ENCODE measurements at regions not wholly inside any gene's neighbourhood (a gene's known extent, or its start where the extent isn't known, plus 50 kb on each side); places are given as distances from the start of the nearest gene placed in this dataset.
"Not testable (repeated sequence)": the region's sequence is repeated elsewhere in the genome, so short reads cannot be mapped to it uniquely, and the experiment has no call there.

- DNase-seq: no peak
Observed at GRCh38 chr13:85597790-85598500, 201.3 kb downstream of the SLITRK6 start.

- no peak for DNase-seq
Observed at GRCh38 chr13:85592211-85592610, 207.0 kb downstream of the SLITRK6 start.

- no peak for DNase-seq
Observed at GRCh38 chr13:85590231-85590931, 208.8 kb downstream of the SLITRK6 start.

GRCh38 chr13:85589021-85589420 lies 210.2 kb downstream of the SLITRK6 start:
- DNase-seq: no peak

- DNase-seq: no peak
Observed at GRCh38 chr13:85588359-85588758, 210.9 kb downstream of the SLITRK6 start.

- no peak for DNase-seq
Observed at GRCh38 chr13:85586856-85587255, 212.4 kb downstream of the SLITRK6 start.

GRCh38 chr13:85586422-85586831 lies 212.8 kb downstream of the SLITRK6 start:
- DNase-seq: no peak

GRCh38 chr13:85582890-85583289 lies 216.3 kb downstream of the SLITRK6 start:
- DNase-seq: no peak

GRCh38 chr13:85575110-85575509 lies 224.1 kb downstream of the SLITRK6 start:
- DNase-seq: no peak

- no peak for DNase-seq
Observed at GRCh38 chr13:85567909-85568308, 231.3 kb downstream of the SLITRK6 start.

GRCh38 chr13:85565652-85566051 lies 233.6 kb downstream of the SLITRK6 start:
- DNase-seq: no peak

GRCh38 chr13:85564598-85564997 lies 234.6 kb downstream of the SLITRK6 start:
- DNase-seq: no peak

GRCh38 chr13:85562282-85562681 lies 236.9 kb downstream of the SLITRK6 start:
- no peak for DNase-seq

- no peak for DNase-seq
Observed at GRCh38 chr13:85557691-85558467, 241.3 kb downstream of the SLITRK6 start.

GRCh38 chr13:85551012-85551411 lies 248.2 kb downstream of the SLITRK6 start:
- DNase-seq: no peak

- DNase-seq: no peak
Observed at GRCh38 chr13:85549819-85550218, 249.4 kb downstream of the SLITRK6 start.

- not testable (repeated sequence) for DNase-seq
Observed at GRCh38 chr13:85548845-85549244, 250.4 kb downstream of the SLITRK6 start.

- DNase-seq: no peak
Observed at GRCh38 chr13:85545771-85546170, 253.4 kb downstream of the SLITRK6 start.

GRCh38 chr13:85544756-85545155 lies 254.5 kb downstream of the SLITRK6 start:
- no peak for DNase-seq

GRCh38 chr13:85543144-85543543 lies 256.1 kb downstream of the SLITRK6 start:
- no peak for DNase-seq

GRCh38 chr13:85541476-85541875 lies 257.7 kb downstream of the SLITRK6 start:
- no peak for DNase-seq

GRCh38 chr13:85538957-85539356 lies 260.3 kb downstream of the SLITRK6 start:
- no peak for DNase-seq

GRCh38 chr13:85537601-85538000 lies 261.6 kb downstream of the SLITRK6 start:
- DNase-seq: no peak

- no peak for DNase-seq
Observed at GRCh38 chr13:85536706-85537105, 262.5 kb downstream of the SLITRK6 start.
